ENCODE measurements at regions not wholly inside any gene's neighbourhood (a gene's known extent, or its start where the extent isn't known, plus 50 kb on each side); places are given as distances from the start of the nearest gene placed in this dataset.

- Histone ChIP-seq H3K4me1 (peaks cover 0 to 19% (median 3%) of the 10 kb centered on the region in 9 donors), H3K36me3 (no peaks in the 10 kb centered on the region), H3K27me3 (no peaks in the 10 kb centered on the region), H3K27ac (peak overlapping the region in 1 of 10 donors; percentile 31), H3K4me3 (no peak overlapping the region), H3K9me3 (no peaks in the 10 kb centered on the region)
- TF ChIP-seq CTCF (IDR thresholded peaks at IDR 0.05), result no peak
- intact Hi-C loops (cut with DNase I), result no loop called here
- ATAC-seq (no peak), DNase-seq (no peak)
- WGBS, 2 donors, result 74 to 77% methylated on average over 8 of the region's 8 CpGs
These were observed 264.1 kb downstream of the SEC23A start for GRCh38 chr14:38838979-38839323.

DNA sequence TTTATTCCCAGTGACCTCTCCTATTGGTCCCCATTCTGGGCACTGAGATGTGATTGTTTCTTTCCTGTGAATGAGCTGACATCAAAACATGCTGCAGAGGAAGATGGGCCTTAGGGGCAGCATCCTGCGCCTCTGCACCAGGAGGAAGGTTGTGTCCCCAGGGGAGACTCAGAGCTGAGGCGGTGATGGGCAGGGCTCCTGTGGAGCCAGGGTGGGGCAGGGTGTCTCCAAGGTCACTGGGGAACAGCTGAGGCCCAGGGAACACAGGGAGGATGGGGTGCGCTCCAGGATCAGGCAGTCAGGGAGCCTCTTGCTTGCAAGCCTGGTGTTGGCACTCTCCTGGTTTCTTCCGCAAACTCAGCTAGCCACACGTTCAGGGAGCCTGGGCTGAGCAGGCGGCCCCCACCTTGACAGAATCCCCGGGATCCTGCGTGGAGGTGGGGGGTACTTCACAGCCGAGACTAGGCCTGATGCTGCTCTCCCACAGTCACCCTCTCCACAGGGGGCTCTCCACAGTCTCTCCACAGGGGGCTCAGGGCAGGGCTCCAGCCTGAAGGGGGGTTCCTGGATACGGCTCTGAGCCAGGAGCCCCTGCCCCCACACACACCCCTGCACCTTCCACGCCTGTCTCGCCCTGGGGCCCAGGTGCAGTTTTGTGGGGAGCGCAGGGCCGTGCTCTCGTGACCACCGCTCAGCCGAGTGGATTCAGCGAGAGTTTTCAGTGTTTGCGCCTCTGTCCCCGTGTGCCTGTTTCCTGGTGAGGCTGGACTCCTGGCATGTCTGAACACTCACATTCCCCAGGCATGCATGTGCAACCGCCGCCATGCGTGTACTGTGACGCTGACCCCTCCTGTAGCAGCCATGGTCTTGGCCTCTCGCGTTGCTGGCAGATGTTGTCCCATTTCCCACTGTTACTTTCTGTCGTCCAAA is 264.7 kb downstream of the SEC23A start:
- Histone ChIP-seq H3K36me3 (no peaks in the 10 kb centered on the region), H3K4me1 (peaks cover 0 to 19% (median 3%) of the 10 kb centered on the region in 9 donors), H3K27ac (no peak overlapping the region), H3K4me3 (no peak overlapping the region), H3K9me3 (no peaks in the 10 kb centered on the region), H3K27me3 (no peaks in the 10 kb centered on the region)
- 84% methylated on average over 27 of the region's 27 CpGs for WGBS, 2 donors
- TF ChIP-seq CTCF (IDR thresholded peaks at IDR 0.05), result no peak
- ATAC-seq (peak in 3 of 8 donors; percentile 18 to 53 (median 20)), DNase-seq (no peak)
- intact Hi-C loops (cut with DNase I), result no loop called here

DNA sequence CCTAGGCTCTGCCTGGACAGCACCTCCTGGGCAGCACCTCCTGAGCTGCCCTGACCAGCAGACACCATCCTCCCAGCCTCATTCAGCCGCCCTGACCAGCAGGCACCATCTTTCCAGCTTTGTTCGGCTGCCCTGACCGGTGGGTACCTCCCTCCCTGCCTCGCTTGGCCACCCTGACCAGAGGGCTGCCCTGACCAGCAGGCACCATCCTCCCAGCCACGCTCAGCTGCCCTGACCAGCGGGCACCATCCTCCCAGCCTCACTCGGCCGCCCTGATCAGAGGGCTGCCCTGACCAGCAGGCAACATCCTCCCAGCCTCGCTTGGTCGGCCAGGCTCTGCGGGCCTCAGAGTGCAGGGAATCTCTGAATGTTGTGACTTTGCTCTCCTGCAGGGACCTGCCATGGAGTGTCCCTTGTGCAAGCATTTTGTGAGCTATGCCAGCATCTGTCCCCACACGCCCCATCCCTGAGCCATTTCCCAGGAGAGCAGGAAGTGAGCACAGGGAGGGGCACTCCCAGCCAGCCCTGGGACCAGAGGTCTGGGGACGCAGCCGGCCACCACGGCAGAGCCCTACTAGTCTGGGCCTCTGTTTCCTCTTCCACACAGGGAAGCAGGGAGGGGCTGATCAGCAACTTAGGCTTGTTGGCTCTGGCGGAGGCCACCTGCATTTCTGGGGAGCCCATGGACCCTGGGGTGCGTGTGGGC is 265.5 kb downstream of the SEC23A start:
- 77 to 83% methylated on average over 17 of the region's 17 CpGs for WGBS, 2 donors
- Histone ChIP-seq H3K4me1 (peaks cover 0 to 19% (median 3%) of the 10 kb centered on the region in 9 donors), H3K36me3 (no peaks in the 10 kb centered on the region), H3K27me3 (no peaks in the 10 kb centered on the region), H3K4me3 (no peak overlapping the region), H3K27ac (no peak overlapping the region), H3K9me3 (no peaks in the 10 kb centered on the region)
- DNase-seq (no peak), ATAC-seq (peak in 5 of 8 donors; percentile 9 to 51 (median 39))
- intact Hi-C loops (cut with DNase I), result no loop called here
- TF ChIP-seq CTCF (IDR thresholded peaks at IDR 0.05), result no peak

GRCh38 chr14:38836539-38836938 is 266.5 kb downstream of the SEC23A start:
- Histone ChIP-seq H3K4me3 (no peak overlapping the region), H3K27me3 (no peaks in the 10 kb centered on the region), H3K36me3 (no peaks in the 10 kb centered on the region), H3K27ac (no peak overlapping the region), H3K4me1 (peaks cover 0 to 19% (median 3%) of the 10 kb centered on the region in 9 donors), H3K9me3 (no peaks in the 10 kb centered on the region)
- ATAC-seq (no peak), DNase-seq (no peak)
- TF ChIP-seq CTCF (IDR thresholded peaks at IDR 0.05), result no peak
- intact Hi-C loops (cut with DNase I), result no loop called here
- 90 to 92% methylated on average over 7 of the region's 7 CpGs for WGBS, 2 donors

Data from heart right ventricle (tissue), 16 donors.